Trophoblast cell (in vitro differentiated cells and primary cell): ENCODE measurements at regions not wholly inside any gene's neighbourhood (a gene's known extent, or its start where the extent isn't known, plus 50 kb on each side); places are given as distances from the start of the nearest gene placed in this dataset.

Source experiments
- DNase-seq, 2 donors: peaks; one replicate each; pipeline ENCODE4 v3.0.0-alpha.2; 2016
- H2AFZ ChIP-seq: 2 replicates; pipeline ENCODE4 v1.6.1; 2013; ENCODE audit warnings: low read length, moderate library complexity, mild to moderate bottlenecking; ENCODE audit not compliant: insufficient read depth, poor library complexity
- H2AK5ac ChIP-seq: 2 replicates; pipeline ENCODE4 v1.6.1; 2013; ENCODE audit warnings: mild to moderate bottlenecking, low read length
- H2BK120ac ChIP-seq: 2 replicates; pipeline ENCODE4 v1.6.1; 2013; ENCODE audit warnings: low read length, mild to moderate bottlenecking, moderate library complexity; ENCODE audit not compliant: insufficient read depth, poor library complexity
- H2BK12ac ChIP-seq: 2 replicates; pipeline ENCODE4 v1.6.1; 2013; ENCODE audit warnings: mild to moderate bottlenecking, low read length, moderate library complexity
- H2BK5ac ChIP-seq: 2 replicates; pipeline ENCODE4 v1.6.1; 2013; ENCODE audit warnings: low read length, low read depth, moderate library complexity, mild to moderate bottlenecking; ENCODE audit not compliant: poor library complexity
- H3K14ac ChIP-seq: 2 replicates; pipeline ENCODE4 v1.6.1; 2013; ENCODE audit warnings: mild to moderate bottlenecking, low read length
- H3K18ac ChIP-seq: 2 replicates; pipeline ENCODE4 v1.6.1; 2013; ENCODE audit warnings: mild to moderate bottlenecking, low read length
- H3K23ac ChIP-seq: 2 replicates; pipeline ENCODE4 v1.6.1; 2013; ENCODE audit warnings: low read length
- H3K27ac ChIP-seq: 2 replicates; pipeline ENCODE4 v1.5.1; 2013; ENCODE audit warnings: low read depth, mild to moderate bottlenecking, inconsistent platforms, low read length, moderate library complexity
- H3K27me3 ChIP-seq: 2 replicates; pipeline ENCODE4 v1.6.1; 2013; ENCODE audit warnings: inconsistent platforms, mild to moderate bottlenecking, low read length, moderate library complexity; ENCODE audit not compliant: insufficient read depth
- H3K36me3 ChIP-seq, 2 experiments: 1 replicate in 1 of 2; 2 replicates in 1 of 2; pipeline ENCODE4 v1.6.1; 2013; ENCODE audit warnings: low read length in 2 of 2, mild to moderate bottlenecking in 2 of 2, moderate library complexity in 1 of 2; ENCODE audit not compliant: insufficient read depth in 2 of 2, control insufficient read depth in 1 of 2
- H3K4ac ChIP-seq: 2 replicates; pipeline ENCODE4 v1.6.1; 2013; ENCODE audit warnings: low read depth, mild to moderate bottlenecking, low read length, moderate library complexity
- H3K4me1 ChIP-seq, 2 experiments: 1 replicate in 1 of 2; 2 replicates in 1 of 2; pipeline ENCODE4 v1.6.1; 2013; ENCODE audit warnings: low read length in 2 of 2, mild to moderate bottlenecking in 2 of 2, moderate library complexity in 1 of 2; ENCODE audit not compliant: insufficient read depth in 2 of 2, control insufficient read depth in 1 of 2
- H3K4me2 ChIP-seq: 2 replicates; pipeline ENCODE4 v1.6.1; 2013; ENCODE audit warnings: inconsistent platforms, mild to moderate bottlenecking, low read length, moderate library complexity
- H3K4me3 ChIP-seq: 2 replicates; pipeline ENCODE4 v1.5.1; 2013; ENCODE audit warnings: mild to moderate bottlenecking, low read depth, low read length, inconsistent platforms
- H3K79me1 ChIP-seq: one replicate; pipeline ENCODE4 v1.6.1; 2013; ENCODE audit warnings: low read length
- H3K79me2 ChIP-seq: 2 replicates; pipeline ENCODE4 v1.6.1; 2013; ENCODE audit warnings: low read length, mild to moderate bottlenecking; ENCODE audit not compliant: control insufficient read depth, insufficient read depth, poor library complexity
- H3K9ac ChIP-seq: 2 replicates; pipeline ENCODE4 v1.6.1; 2013; ENCODE audit warnings: mild to moderate bottlenecking, low read length
- H3K9me3 ChIP-seq: 2 replicates; pipeline ENCODE4 v1.6.1; 2013; ENCODE audit warnings: low read depth, mild to moderate bottlenecking, control low read depth, inconsistent platforms, low read length; ENCODE audit not compliant: insufficient read depth
- H4K12ac ChIP-seq: 2 replicates; pipeline ENCODE4 v1.6.1; 2013; ENCODE audit warnings: low read depth, mild to moderate bottlenecking, low read length, moderate library complexity
- H4K8ac ChIP-seq: 2 replicates; pipeline ENCODE4 v1.6.1; 2013; ENCODE audit warnings: low read depth, mild to moderate bottlenecking, low read length, moderate library complexity
- H4K91ac ChIP-seq: one replicate; pipeline ENCODE4 v1.6.1; 2013; ENCODE audit warnings: low read depth, mild to moderate bottlenecking, low read length, moderate library complexity
- WGBS: extraction: QIAGEN DNeasy Blood & Tissue Kit; methylation state at CpG from one replicate; pipeline ENCODE4 v1.1.7; 2013; ENCODE audit warnings: missing lambda C conversion rate; ENCODE audit not compliant: insufficient read length, insufficient coverage; ENCODE audit errors: extremely low coverage; 5-methylcytosine and 5-hydroxymethylcytosine counted together

GRCh38 chr5:4513381-4513780 is 626.7 kb upstream of the ADAMTS16 start:
- Histone ChIP-seq H3K18ac (no peak overlapping the region), H3K14ac (no peak overlapping the region), H3K27ac (no peak overlapping the region), H3K9me3 (peaks cover 5% of the 10 kb centered on the region), H3K4me3 (no peak overlapping the region), H3K4me2 (no peak overlapping the region), H2AK5ac (no peak overlapping the region), H2BK120ac (no peak overlapping the region), H2AFZ (no peak overlapping the region), H3K4ac (no peak overlapping the region), H3K9ac (no peak overlapping the region), H2BK12ac (no peak overlapping the region), H4K91ac (no peak overlapping the region), H3K79me2 (no peaks in the 10 kb centered on the region), H3K36me3 (no peaks in the 10 kb centered on the region), H3K27me3 (no peaks in the 10 kb centered on the region), H2BK5ac (no peak overlapping the region), H3K23ac (no peak overlapping the region), H4K12ac (no peak overlapping the region), H3K79me1 (no peaks in the 10 kb centered on the region), H3K4me1 (no peaks in the 10 kb centered on the region), H4K8ac (no peak overlapping the region)
- DNase-seq = no peak
- no CpG with 5 or more reads among the region's 4 CpGs for whole genome bisulfite sequencing

DNA sequence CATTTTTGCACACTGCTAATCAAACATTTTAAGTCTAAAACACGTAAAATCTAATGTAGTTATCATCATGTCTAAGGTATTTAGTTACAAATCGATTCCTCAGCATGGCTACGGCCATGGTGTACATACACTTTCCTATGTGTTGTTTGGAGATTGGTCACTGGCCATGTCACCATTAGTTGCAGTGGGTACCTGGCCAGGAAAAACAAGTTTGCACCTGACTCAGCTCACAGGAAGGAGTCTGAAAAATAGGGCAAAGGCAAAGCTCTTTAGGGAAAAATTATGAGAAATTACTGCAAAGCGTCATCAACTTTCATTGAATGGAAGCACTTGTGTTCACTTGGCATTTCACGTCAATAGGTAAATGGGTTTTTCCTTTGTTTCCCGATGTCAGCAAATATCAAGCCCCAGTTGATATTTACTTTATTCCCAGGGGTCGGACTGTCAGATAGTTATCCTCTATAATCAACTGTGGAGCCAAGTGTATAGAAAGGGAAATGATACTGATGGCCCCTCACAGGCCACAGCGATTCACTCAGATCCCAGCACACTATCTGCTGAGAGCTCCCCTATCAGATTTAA is 626.0 kb upstream of the ADAMTS16 start:
- H3K4me2 ChIP-seq = no peak overlapping the region
- H2BK5ac ChIP-seq = no peak overlapping the region
- no peak overlapping the region for H3K23ac ChIP-seq
- no peaks in the 10 kb centered on the region for H3K27me3 ChIP-seq
- H3K14ac ChIP-seq = no peak overlapping the region
- no peak overlapping the region for H3K4me3 ChIP-seq
- H2AFZ ChIP-seq = no peak overlapping the region
- no peak overlapping the region for H4K8ac ChIP-seq
- peaks cover 5% of the 10 kb centered on the region for H3K9me3 ChIP-seq
- no peaks in the 10 kb centered on the region for H3K79me2 ChIP-seq
- H3K4ac ChIP-seq = no peak overlapping the region
- H3K9ac ChIP-seq = no peak overlapping the region
- H3K27ac ChIP-seq = no peak overlapping the region
- H2BK120ac ChIP-seq = no peak overlapping the region
- WGBS = no CpG with 5 or more reads among the region's 8 CpGs
- H3K18ac ChIP-seq = no peak overlapping the region
- no peak for DNase-seq
- no peaks in the 10 kb centered on the region for H3K36me3 ChIP-seq
- H2AK5ac ChIP-seq = no peak overlapping the region
- no peak overlapping the region for H4K91ac ChIP-seq
- no peak overlapping the region for H2BK12ac ChIP-seq
- no peaks in the 10 kb centered on the region for H3K4me1 ChIP-seq
- no peak overlapping the region for H4K12ac ChIP-seq
- H3K79me1 ChIP-seq = no peaks in the 10 kb centered on the region

- Histone ChIP-seq H3K18ac (no peak overlapping the region), H3K36me3 (no peaks in the 10 kb centered on the region), H3K79me1 (no peaks in the 10 kb centered on the region), H3K9ac (no peak overlapping the region), H3K4me2 (no peak overlapping the region), H4K8ac (no peak overlapping the region), H3K23ac (no peak overlapping the region), H3K27me3 (no peaks in the 10 kb centered on the region), H3K4ac (no peak overlapping the region), H2BK5ac (no peak overlapping the region), H2AFZ (no peak overlapping the region), H3K4me3 (no peak overlapping the region), H2AK5ac (no peak overlapping the region), H3K9me3 (no peaks in the 10 kb centered on the region), H2BK120ac (no peak overlapping the region), H3K79me2 (no peaks in the 10 kb centered on the region), H2BK12ac (no peak overlapping the region), H4K91ac (no peak overlapping the region), H4K12ac (no peak overlapping the region), H3K4me1 (no peaks in the 10 kb centered on the region), H3K14ac (no peak overlapping the region), H3K27ac (no peak overlapping the region)
- no CpG with 5 or more reads among the region's 10 CpGs for WGBS
- DNase-seq = no peak
These were observed 621.0 kb upstream of the ADAMTS16 start for GRCh38 chr5:4518903-4519672.

- Histone ChIP-seq H2BK5ac (no peak overlapping the region), H3K36me3 (no peaks in the 10 kb centered on the region), H3K79me1 (no peaks in the 10 kb centered on the region), H3K9ac (no peak overlapping the region), H2BK120ac (no peak overlapping the region), H3K4ac (no peak overlapping the region), H3K9me3 (no peaks in the 10 kb centered on the region), H2AK5ac (no peak overlapping the region), H4K91ac (no peak overlapping the region), H3K27ac (no peak overlapping the region), H3K4me2 (no peak overlapping the region), H4K8ac (no peak overlapping the region), H3K4me1 (no peaks in the 10 kb centered on the region), H3K23ac (no peak overlapping the region), H3K18ac (no peak overlapping the region), H3K14ac (no peak overlapping the region), H2BK12ac (no peak overlapping the region), H2AFZ (no peak overlapping the region), H3K4me3 (no peak overlapping the region), H3K27me3 (no peaks in the 10 kb centered on the region), H4K12ac (no peak overlapping the region), H3K79me2 (no peaks in the 10 kb centered on the region)
- no CpG with 5 or more reads among the region's 1 CpG for WGBS
- DNase-seq = no peak
These were observed 619.6 kb upstream of the ADAMTS16 start for GRCh38 chr5:4520559-4520958.
